Hepatocyte (in vitro differentiated cells): ENCODE measurements at regions not wholly inside any gene's neighbourhood (a gene's known extent, or its start where the extent isn't known, plus 50 kb on each side); places are given as distances from the start of the nearest gene placed in this dataset.

ENCODE experiments used
- EZH2phosphoT487 ChIP-seq: fragments of 200-600 bp; sonication (generic); IDR thresholded peaks from one replicate; pipeline ENCODE4 v1.6.1; 2018; ENCODE audit warnings: antibody characterized with exemption, mild to moderate bottlenecking, low read depth, moderate library complexity; ENCODE audit not compliant: unreplicated experiment, severe bottlenecking
- TF ChIP-seq, protein P1 (sequence below): fragments of 200-600 bp; sonication (generic); IDR thresholded peaks from 2 replicates; pipeline ENCODE4 v1.5.1; 2016; ENCODE audit warnings: antibody characterized with exemption, mild to moderate bottlenecking; ENCODE audit not compliant: poor library complexity

DNA sequence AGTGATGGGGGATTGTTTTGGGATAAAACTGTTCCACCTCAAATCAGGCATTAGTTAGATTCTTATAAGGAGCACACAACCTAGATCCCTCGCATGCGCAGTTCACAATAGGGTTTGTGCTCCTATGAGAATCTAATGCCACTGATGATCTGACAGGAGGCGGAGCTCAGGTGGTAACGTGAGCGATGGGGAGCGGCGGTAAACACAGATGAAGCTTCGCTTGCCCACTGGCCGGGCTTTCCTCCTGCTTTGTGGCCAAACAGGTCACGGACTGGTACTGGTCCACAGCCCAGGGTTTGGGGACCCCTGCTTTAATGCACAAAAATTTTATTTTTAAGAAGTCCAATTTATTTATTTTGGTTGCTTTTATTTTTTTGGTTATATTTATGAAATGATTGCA, 238.8 kb downstream of the AACS start:
- TF ChIP-seq, protein P1, sequence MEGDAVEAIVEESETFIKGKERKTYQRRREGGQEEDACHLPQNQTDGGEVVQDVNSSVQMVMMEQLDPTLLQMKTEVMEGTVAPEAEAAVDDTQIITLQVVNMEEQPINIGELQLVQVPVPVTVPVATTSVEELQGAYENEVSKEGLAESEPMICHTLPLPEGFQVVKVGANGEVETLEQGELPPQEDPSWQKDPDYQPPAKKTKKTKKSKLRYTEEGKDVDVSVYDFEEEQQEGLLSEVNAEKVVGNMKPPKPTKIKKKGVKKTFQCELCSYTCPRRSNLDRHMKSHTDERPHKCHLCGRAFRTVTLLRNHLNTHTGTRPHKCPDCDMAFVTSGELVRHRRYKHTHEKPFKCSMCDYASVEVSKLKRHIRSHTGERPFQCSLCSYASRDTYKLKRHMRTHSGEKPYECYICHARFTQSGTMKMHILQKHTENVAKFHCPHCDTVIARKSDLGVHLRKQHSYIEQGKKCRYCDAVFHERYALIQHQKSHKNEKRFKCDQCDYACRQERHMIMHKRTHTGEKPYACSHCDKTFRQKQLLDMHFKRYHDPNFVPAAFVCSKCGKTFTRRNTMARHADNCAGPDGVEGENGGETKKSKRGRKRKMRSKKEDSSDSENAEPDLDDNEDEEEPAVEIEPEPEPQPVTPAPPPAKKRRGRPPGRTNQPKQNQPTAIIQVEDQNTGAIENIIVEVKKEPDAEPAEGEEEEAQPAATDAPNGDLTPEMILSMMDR: no peak
- TF ChIP-seq EZH2phosphoT487: no peak
